HG02852 (cell line): ENCODE measurements at regions not wholly inside any gene's neighbourhood (a gene's known extent, or its start where the extent isn't known, plus 50 kb on each side); places are given as distances from the start of the nearest gene placed in this dataset.
A peak's percentile ranks its signal among the peaks of the same experiment; 100 is the strongest.

Source experiments
- ATAC-seq: cut with Tn5 transposase; IDR thresholded peaks from one replicate; pipeline ENCODE4 v1.9.1; 2021; ENCODE audit warnings: mild to moderate bottlenecking, moderate library complexity; ENCODE audit not compliant: unreplicated experiment

- no peak for ATAC-seq
Observed at GRCh38 chrX:16440446-16440845, 209.5 kb upstream of the S100G start.

GRCh38 chrX:16444353-16444752, 205.6 kb upstream of the S100G start:
- ATAC-seq = no peak

- peak; percentile 88 for ATAC-seq
Observed at GRCh38 chrX:16445166-16445752, 204.7 kb upstream of the S100G start.

- ATAC-seq = no peak
Observed at GRCh38 chrX:16451334-16451733, 198.6 kb upstream of the S100G start.

GRCh38 chrX:16454926-16455325, 195.0 kb upstream of the S100G start:
- ATAC-seq = no peak

GRCh38 chrX:16457239-16457638, 192.7 kb upstream of the S100G start:
- ATAC-seq = no peak

- no peak for ATAC-seq
Observed at GRCh38 chrX:16458208-16458607, 191.8 kb upstream of the S100G start.

GRCh38 chrX:16459008-16459407, 190.9 kb upstream of the S100G start:
- no peak for ATAC-seq

- no peak for ATAC-seq
Observed at GRCh38 chrX:16461968-16462367, 188.0 kb upstream of the S100G start.

GRCh38 chrX:16462912-16463311, 187.0 kb upstream of the S100G start:
- no peak for ATAC-seq

GRCh38 chrX:16464369-16464768, 185.6 kb upstream of the S100G start:
- no peak for ATAC-seq

- ATAC-seq = no peak
Observed at GRCh38 chrX:16465081-16465876, 184.7 kb upstream of the S100G start.

- no peak for ATAC-seq
Observed at GRCh38 chrX:16466640-16467432, 183.1 kb upstream of the S100G start.

GRCh38 chrX:16469870-16470269, 180.1 kb upstream of the S100G start:
- ATAC-seq = no peak

GRCh38 chrX:16472345-16472744, 177.6 kb upstream of the S100G start:
- no peak for ATAC-seq

- ATAC-seq = no peak
Observed at GRCh38 chrX:16474511-16474910, 175.4 kb upstream of the S100G start.

GRCh38 chrX:16476009-16476408, 173.9 kb upstream of the S100G start:
- ATAC-seq = no peak

GRCh38 chrX:16476692-16477091, 173.3 kb upstream of the S100G start:
- no peak for ATAC-seq

- no peak for ATAC-seq
Observed at GRCh38 chrX:16479206-16479869, 170.6 kb upstream of the S100G start.

- ATAC-seq = no peak
Observed at GRCh38 chrX:16480049-16480448, 169.9 kb upstream of the S100G start.

GRCh38 chrX:16484338-16484737, 165.6 kb upstream of the S100G start:
- ATAC-seq = no peak
